ENCODE measurements at regions not wholly inside any gene's neighbourhood (a gene's known extent, or its start where the extent isn't known, plus 50 kb on each side); places are given as distances from the start of the nearest gene placed in this dataset.

DNA sequence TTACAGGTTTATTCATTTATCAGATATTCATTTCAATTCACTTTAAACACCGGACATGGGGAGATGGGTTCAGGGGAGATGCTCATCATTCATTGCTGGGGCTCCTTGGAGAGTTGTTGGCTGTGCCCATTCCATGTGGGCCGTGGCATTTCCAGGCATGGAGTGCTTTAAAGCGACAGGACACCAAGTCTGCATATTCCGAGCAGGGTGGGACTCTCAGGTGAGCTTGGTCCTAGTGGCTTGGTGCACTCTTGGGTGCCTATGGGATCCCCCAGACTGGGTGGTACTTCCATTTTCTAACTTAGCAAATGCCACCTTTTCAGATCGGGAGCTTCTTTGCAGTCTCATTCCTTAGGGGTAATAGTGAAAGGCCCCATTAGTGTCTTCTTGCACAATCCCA, 619.5 kb upstream of the CADM1 start:
- TF ChIP-seq CTCF (IDR thresholded peaks at IDR 0.05) (no peak), POLR2A (IDR thresholded peaks at IDR 0.05) (no peak)
